ENCODE measurements at regions not wholly inside any gene's neighbourhood (a gene's known extent, or its start where the extent isn't known, plus 50 kb on each side); places are given as distances from the start of the nearest gene placed in this dataset.
A peak's percentile ranks its signal among the peaks of the same experiment; 100 is the strongest.

DNA sequence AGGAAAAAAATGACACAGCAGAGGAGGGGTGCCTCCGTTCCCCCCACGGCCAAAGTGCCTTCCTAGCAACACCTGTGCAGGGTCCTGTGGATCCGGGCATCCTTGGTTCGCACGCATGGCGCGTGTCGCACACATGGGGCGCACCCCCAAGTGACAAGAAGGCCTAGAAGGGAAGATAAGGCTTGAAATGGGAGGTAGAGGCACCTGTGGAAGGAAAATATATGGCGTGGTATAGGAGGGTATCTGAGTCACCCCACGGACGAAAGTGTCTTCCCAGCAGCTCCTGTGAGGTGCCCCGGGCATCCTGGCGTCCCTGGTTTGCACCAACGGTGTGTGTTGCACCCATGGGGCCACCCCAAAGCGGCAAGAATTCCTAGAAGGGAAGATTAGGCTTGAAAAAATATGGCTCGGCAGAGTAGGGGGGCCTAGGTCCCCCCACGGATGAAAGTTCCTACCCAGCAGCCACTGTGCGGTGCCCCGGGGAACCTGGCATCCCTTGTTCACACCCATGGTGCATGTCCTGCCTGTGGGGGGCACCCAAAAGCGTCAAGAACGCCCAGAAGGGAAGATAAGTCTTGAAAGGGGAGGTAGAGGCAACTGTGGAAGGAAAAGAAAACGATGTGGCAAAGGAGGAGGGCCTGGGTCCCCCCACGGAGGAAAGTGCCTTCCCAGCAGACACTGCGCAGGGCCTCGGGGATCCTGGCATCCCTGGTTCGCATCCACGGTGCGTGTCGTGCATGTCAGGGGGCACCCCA is 280.0 kb downstream of the ALG10 start:
- Mint-ChIP-seq H3K9me3 (ENCODE audit: unreplicated experiment) (peaks cover 69% of the 10 kb centered on the region), H3K36me3 (ENCODE audit: unreplicated experiment) (peaks cover 38% of the 10 kb centered on the region), H3K27me3 (ENCODE audit: unreplicated experiment) (peaks cover 31% of the 10 kb centered on the region)

DNA sequence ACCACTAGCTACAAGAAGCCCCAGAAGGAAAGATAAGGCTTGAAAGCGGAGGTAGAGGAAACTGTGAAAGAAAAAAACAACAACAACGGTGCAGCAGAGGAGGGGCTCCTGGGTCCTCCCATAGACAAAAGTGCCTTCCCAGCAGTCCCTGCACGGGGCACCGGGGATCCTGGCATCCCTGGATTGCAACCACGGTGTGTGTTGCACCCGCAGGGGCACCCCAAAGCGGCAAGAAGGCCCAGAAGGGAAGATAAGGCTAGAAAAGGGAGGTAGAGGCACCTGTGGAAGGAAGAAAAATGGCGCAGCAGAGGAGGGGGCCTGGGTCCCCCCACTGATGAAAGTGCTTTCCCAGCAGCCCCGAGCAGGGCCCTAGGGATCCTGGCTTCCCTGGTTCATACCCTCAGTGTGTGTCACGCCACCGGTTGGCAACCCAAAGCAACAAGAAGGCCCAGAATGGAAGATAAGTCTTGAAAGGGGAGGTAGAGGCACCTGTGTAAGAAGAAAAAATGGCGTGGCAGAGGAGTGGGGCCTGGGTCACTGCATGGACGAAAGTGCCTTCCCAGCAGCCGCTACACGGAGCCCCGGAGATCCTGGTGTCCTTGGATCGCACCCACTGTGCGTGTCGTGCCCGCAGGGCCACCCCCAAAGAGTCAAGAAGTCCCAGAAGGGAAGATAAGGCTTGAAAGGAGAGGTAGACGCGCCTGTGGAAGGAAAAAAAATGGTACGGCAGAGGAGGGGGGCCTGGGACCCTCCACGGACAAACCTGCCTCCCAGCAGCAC is 281.0 kb downstream of the ALG10 start:
- Mint-ChIP-seq H3K27ac (ENCODE audit: unreplicated experiment) (no peak overlapping the region), H3K9me3 (ENCODE audit: unreplicated experiment) (peaks cover 68% of the 10 kb centered on the region), H3K4me3 (ENCODE audit: unreplicated experiment) (no peak overlapping the region), H3K36me3 (ENCODE audit: unreplicated experiment) (peaks cover 38% of the 10 kb centered on the region), H3K4me1 (ENCODE audit: low read depth, unreplicated experiment) (no peaks in the 10 kb centered on the region), H3K27me3 (ENCODE audit: unreplicated experiment) (peaks cover 34% of the 10 kb centered on the region)
- TF ChIP-seq, protein P1, sequence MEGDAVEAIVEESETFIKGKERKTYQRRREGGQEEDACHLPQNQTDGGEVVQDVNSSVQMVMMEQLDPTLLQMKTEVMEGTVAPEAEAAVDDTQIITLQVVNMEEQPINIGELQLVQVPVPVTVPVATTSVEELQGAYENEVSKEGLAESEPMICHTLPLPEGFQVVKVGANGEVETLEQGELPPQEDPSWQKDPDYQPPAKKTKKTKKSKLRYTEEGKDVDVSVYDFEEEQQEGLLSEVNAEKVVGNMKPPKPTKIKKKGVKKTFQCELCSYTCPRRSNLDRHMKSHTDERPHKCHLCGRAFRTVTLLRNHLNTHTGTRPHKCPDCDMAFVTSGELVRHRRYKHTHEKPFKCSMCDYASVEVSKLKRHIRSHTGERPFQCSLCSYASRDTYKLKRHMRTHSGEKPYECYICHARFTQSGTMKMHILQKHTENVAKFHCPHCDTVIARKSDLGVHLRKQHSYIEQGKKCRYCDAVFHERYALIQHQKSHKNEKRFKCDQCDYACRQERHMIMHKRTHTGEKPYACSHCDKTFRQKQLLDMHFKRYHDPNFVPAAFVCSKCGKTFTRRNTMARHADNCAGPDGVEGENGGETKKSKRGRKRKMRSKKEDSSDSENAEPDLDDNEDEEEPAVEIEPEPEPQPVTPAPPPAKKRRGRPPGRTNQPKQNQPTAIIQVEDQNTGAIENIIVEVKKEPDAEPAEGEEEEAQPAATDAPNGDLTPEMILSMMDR (IDR thresholded peaks at IDR 0.05; ENCODE audit: partially characterized antibody, unreplicated experiment), result no peak
- DNase-seq, result no peak

More for the DNA sequence above, 280.0 kb downstream of the ALG10 start:
- no peak for DNase-seq
- H3K4me3 Mint-ChIP-seq (ENCODE audit: unreplicated experiment), result no peak overlapping the region
- TF ChIP-seq, protein P1 (IDR thresholded peaks at IDR 0.05; ENCODE audit: partially characterized antibody, unreplicated experiment), result no peak
- H3K27ac Mint-ChIP-seq (ENCODE audit: unreplicated experiment), result no peak overlapping the region
- no peaks in the 10 kb centered on the region for H3K4me1 Mint-ChIP-seq (ENCODE audit: low read depth, unreplicated experiment)

DNA sequence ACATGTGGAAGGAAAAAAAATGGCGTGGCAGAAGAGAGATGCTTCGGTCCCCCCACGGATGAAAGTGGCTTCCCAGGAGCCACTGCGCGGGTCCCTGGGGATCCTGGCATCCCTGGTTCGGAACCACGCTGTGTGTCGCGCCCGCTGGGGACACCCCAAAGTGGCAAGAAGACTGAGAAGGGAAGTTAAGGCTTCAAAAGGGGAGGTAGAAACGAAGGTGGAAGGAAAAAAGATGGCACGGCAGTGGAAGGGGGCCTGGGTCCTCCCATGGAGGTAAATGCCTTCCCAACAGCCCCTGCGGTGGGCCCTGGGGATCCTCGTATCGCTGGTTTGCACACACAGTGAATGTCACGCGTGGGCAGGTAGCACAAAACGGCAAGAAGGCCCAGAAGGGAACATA is 281.7 kb downstream of the ALG10 start:
- peak overlapping the region; percentile 59 for H3K27ac Mint-ChIP-seq (ENCODE audit: unreplicated experiment)
- no peak for DNase-seq
- H3K9me3 Mint-ChIP-seq (ENCODE audit: unreplicated experiment), result peaks cover 68% of the 10 kb centered on the region
- no peaks in the 10 kb centered on the region for H3K4me1 Mint-ChIP-seq (ENCODE audit: low read depth, unreplicated experiment)
- H3K4me3 Mint-ChIP-seq (ENCODE audit: unreplicated experiment), result no peak overlapping the region
- peaks cover 34% of the 10 kb centered on the region for H3K27me3 Mint-ChIP-seq (ENCODE audit: unreplicated experiment)
- TF ChIP-seq, protein P1 (IDR thresholded peaks at IDR 0.05; ENCODE audit: partially characterized antibody, unreplicated experiment), result no peak
- peaks cover 33% of the 10 kb centered on the region for H3K36me3 Mint-ChIP-seq (ENCODE audit: unreplicated experiment)

DNA sequence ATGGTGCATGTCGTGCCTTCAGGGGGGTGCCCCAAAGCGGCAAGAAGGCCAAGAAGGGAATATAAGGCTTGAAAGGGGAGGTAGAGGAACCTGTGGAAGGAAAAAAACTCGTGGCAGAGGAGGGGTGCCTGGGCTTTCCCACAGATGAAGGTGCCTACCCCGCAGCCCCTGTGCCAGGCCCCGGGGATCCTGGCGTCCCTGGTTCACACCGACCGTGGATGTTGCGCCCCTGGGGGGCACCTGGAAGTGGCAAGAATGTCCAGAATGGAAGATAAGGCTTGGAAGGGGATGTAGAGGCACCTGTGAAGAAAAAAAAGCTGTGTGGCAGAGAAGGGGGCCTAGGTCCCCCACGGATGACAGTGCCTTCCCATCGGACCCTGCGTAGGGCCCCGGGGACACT is 282.2 kb downstream of the ALG10 start:
- H3K4me1 Mint-ChIP-seq (ENCODE audit: low read depth, unreplicated experiment), result no peaks in the 10 kb centered on the region
- peaks cover 65% of the 10 kb centered on the region for H3K9me3 Mint-ChIP-seq (ENCODE audit: unreplicated experiment)
- TF ChIP-seq, protein P1 (IDR thresholded peaks at IDR 0.05; ENCODE audit: partially characterized antibody, unreplicated experiment), result no peak
- no peak overlapping the region for H3K27ac Mint-ChIP-seq (ENCODE audit: unreplicated experiment)
- H3K4me3 Mint-ChIP-seq (ENCODE audit: unreplicated experiment), result no peak overlapping the region
- no peak for DNase-seq
- peaks cover 28% of the 10 kb centered on the region for H3K36me3 Mint-ChIP-seq (ENCODE audit: unreplicated experiment)
- H3K27me3 Mint-ChIP-seq (ENCODE audit: unreplicated experiment), result peaks cover 33% of the 10 kb centered on the region

DNA sequence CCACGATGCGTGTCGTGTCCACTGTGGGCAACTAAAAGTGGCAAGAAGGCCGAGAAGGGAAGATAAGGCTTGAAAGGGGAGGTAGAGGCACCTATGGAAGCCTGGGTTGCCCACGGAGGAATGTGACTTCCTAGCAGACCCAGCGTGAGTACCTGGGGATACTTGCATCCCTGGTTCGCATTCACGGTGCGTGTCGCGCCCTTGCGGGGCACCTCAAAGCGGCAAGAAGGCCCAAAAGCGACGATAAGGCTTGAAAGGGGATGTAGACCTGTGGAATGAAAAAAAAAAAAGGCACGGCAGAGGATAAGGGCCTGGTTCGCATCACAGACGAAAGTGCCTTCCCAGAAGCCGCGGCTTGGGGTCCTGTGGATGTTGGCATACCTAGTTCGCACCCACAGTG is 282.9 kb downstream of the ALG10 start:
- no peak for DNase-seq
- Mint-ChIP-seq H3K4me1 (ENCODE audit: low read depth, unreplicated experiment) (no peaks in the 10 kb centered on the region), H3K4me3 (ENCODE audit: unreplicated experiment) (no peak overlapping the region), H3K36me3 (ENCODE audit: unreplicated experiment) (peaks cover 26% of the 10 kb centered on the region), H3K9me3 (ENCODE audit: unreplicated experiment) (peaks cover 65% of the 10 kb centered on the region), H3K27me3 (ENCODE audit: unreplicated experiment) (peaks cover 30% of the 10 kb centered on the region), H3K27ac (ENCODE audit: unreplicated experiment) (no peak overlapping the region)
- TF ChIP-seq, protein P1 (IDR thresholded peaks at IDR 0.05; ENCODE audit: partially characterized antibody, unreplicated experiment), result no peak
